Memory B cell (primary cell): ENCODE measurements at regions not wholly inside any gene's neighbourhood (a gene's known extent, or its start where the extent isn't known, plus 50 kb on each side); places are given as distances from the start of the nearest gene placed in this dataset.

Experiments used
- ATAC-seq: fragments of 150-1000 bp; cut with Tn5 transposase; 2 replicates; pipeline ENCODE4 v1.10.0; 2021; ENCODE audit warnings: low read depth, mild to moderate bottlenecking, moderate library complexity
- DNase-seq, 2 donors: peaks; one replicate each; pipeline ENCODE4 v3.0.0; 2022; ENCODE audit warnings: low spot score in 2 of 2
- H3K27ac Mint-ChIP-seq: one replicate; pipeline ENCODE4 v1.8.0; 2022; ENCODE audit warnings: mild to moderate bottlenecking, moderate library complexity, mixed read lengths
- H3K27me3 Mint-ChIP-seq: one replicate; pipeline ENCODE4 v1.8.0; 2022; ENCODE audit warnings: mixed read lengths
- H3K36me3 Mint-ChIP-seq: one replicate; pipeline ENCODE4 v1.8.0; 2022; ENCODE audit warnings: mild to moderate bottlenecking, mixed read lengths
- H3K4me1 Mint-ChIP-seq: one replicate; pipeline ENCODE4 v1.8.0; 2022; ENCODE audit warnings: mixed read lengths
- H3K4me3 Mint-ChIP-seq: one replicate; pipeline ENCODE4 v1.8.0; 2022; ENCODE audit warnings: mild to moderate bottlenecking, moderate library complexity, mixed read lengths
- H3K9me3 Mint-ChIP-seq: one replicate; pipeline ENCODE4 v1.8.0; 2022; ENCODE audit warnings: mixed read lengths

- Mint-ChIP-seq H3K9me3 (peaks cover 4% of the 10 kb centered on the region), H3K36me3 (no peaks in the 10 kb centered on the region), H3K27ac (no peak overlapping the region), H3K4me1 (no peaks in the 10 kb centered on the region), H3K27me3 (no peaks in the 10 kb centered on the region), H3K4me3 (no peak overlapping the region)
- DNase-seq (no peak), ATAC-seq (no peak)
Observed at GRCh38 chr2:107072150-107072940, 186.4 kb upstream of the ST6GAL2 start.

- Mint-ChIP-seq H3K36me3 (no peaks in the 10 kb centered on the region), H3K4me3 (no peak overlapping the region), H3K4me1 (no peaks in the 10 kb centered on the region), H3K9me3 (peaks cover 1% of the 10 kb centered on the region), H3K27ac (no peak overlapping the region), H3K27me3 (no peaks in the 10 kb centered on the region)
- no peak for ATAC-seq
- no peak for DNase-seq
Observed at GRCh38 chr2:107078584-107078983, 192.6 kb upstream of the ST6GAL2 start.

GRCh38 chr2:107086497-107086896 lies 200.5 kb upstream of the ST6GAL2 start:
- Mint-ChIP-seq H3K36me3 (no peaks in the 10 kb centered on the region), H3K4me1 (no peaks in the 10 kb centered on the region), H3K9me3 (no peaks in the 10 kb centered on the region), H3K27ac (no peak overlapping the region), H3K27me3 (no peaks in the 10 kb centered on the region), H3K4me3 (no peak overlapping the region)
- DNase-seq (no peak), ATAC-seq (no peak)

- Mint-ChIP-seq H3K4me1 (no peaks in the 10 kb centered on the region), H3K36me3 (no peaks in the 10 kb centered on the region), H3K27me3 (no peaks in the 10 kb centered on the region), H3K4me3 (no peak overlapping the region), H3K27ac (no peak overlapping the region), H3K9me3 (no peaks in the 10 kb centered on the region)
- no peak for DNase-seq
- ATAC-seq = no peak
Observed at GRCh38 chr2:107088156-107088555, 202.2 kb upstream of the ST6GAL2 start.

- ATAC-seq (no peak), DNase-seq (no peak)
- peaks cover 1% of the 10 kb centered on the region for H3K9me3 Mint-ChIP-seq
- no peaks in the 10 kb centered on the region for H3K36me3 Mint-ChIP-seq
- H3K4me3 Mint-ChIP-seq = no peak overlapping the region
- H3K27ac Mint-ChIP-seq = no peak overlapping the region
- H3K4me1 Mint-ChIP-seq = no peaks in the 10 kb centered on the region
- no peaks in the 10 kb centered on the region for H3K27me3 Mint-ChIP-seq
Observed at GRCh38 chr2:107091163-107091864, 205.3 kb upstream of the ST6GAL2 start.

GRCh38 chr2:107093426-107093957 lies 207.5 kb upstream of the ST6GAL2 start:
- H3K4me3 Mint-ChIP-seq = no peak overlapping the region
- no peaks in the 10 kb centered on the region for H3K4me1 Mint-ChIP-seq
- H3K27ac Mint-ChIP-seq = no peak overlapping the region
- H3K36me3 Mint-ChIP-seq = no peaks in the 10 kb centered on the region
- no peak for DNase-seq
- ATAC-seq = no peak
- no peaks in the 10 kb centered on the region for H3K27me3 Mint-ChIP-seq
- peaks cover 1% of the 10 kb centered on the region for H3K9me3 Mint-ChIP-seq

- no peak for ATAC-seq
- no peaks in the 10 kb centered on the region for H3K36me3 Mint-ChIP-seq
Observed at GRCh38 chr2:107094450-107094986, 208.6 kb upstream of the ST6GAL2 start.

GRCh38 chr2:107102176-107102575 lies 216.2 kb upstream of the ST6GAL2 start:
- Mint-ChIP-seq H3K4me3 (no peak overlapping the region), H3K27me3 (no peaks in the 10 kb centered on the region), H3K27ac (no peak overlapping the region), H3K9me3 (peaks cover 7% of the 10 kb centered on the region), H3K36me3 (no peaks in the 10 kb centered on the region), H3K4me1 (no peaks in the 10 kb centered on the region)
- DNase-seq = no peak
- no peak for ATAC-seq

More at GRCh38 chr2:107094450-107094986, 208.6 kb upstream of the ST6GAL2 start:
- H3K27ac Mint-ChIP-seq = no peak overlapping the region
- H3K4me1 Mint-ChIP-seq = no peaks in the 10 kb centered on the region
- DNase-seq = no peak
- peaks cover 1% of the 10 kb centered on the region for H3K9me3 Mint-ChIP-seq
- H3K27me3 Mint-ChIP-seq = no peaks in the 10 kb centered on the region
- H3K4me3 Mint-ChIP-seq = no peak overlapping the region

- no peaks in the 10 kb centered on the region for H3K27me3 Mint-ChIP-seq
- H3K36me3 Mint-ChIP-seq = no peaks in the 10 kb centered on the region
- ATAC-seq = no peak
- H3K4me3 Mint-ChIP-seq = no peak overlapping the region
- peaks cover 9% of the 10 kb centered on the region for H3K9me3 Mint-ChIP-seq
- H3K27ac Mint-ChIP-seq = no peak overlapping the region
- no peaks in the 10 kb centered on the region for H3K4me1 Mint-ChIP-seq
- DNase-seq = no peak
Observed at GRCh38 chr2:107107351-107107750, 221.4 kb upstream of the ST6GAL2 start.

- H3K4me1 Mint-ChIP-seq = no peaks in the 10 kb centered on the region
- H3K27ac Mint-ChIP-seq = no peak overlapping the region
- peaks cover 9% of the 10 kb centered on the region for H3K9me3 Mint-ChIP-seq
- DNase-seq = no peak
- no peak for ATAC-seq
- no peaks in the 10 kb centered on the region for H3K27me3 Mint-ChIP-seq
- no peaks in the 10 kb centered on the region for H3K36me3 Mint-ChIP-seq
- H3K4me3 Mint-ChIP-seq = no peak overlapping the region
Observed at GRCh38 chr2:107108556-107108955, 222.6 kb upstream of the ST6GAL2 start.

GRCh38 chr2:107111623-107112022 lies 225.7 kb upstream of the ST6GAL2 start:
- peaks cover 2% of the 10 kb centered on the region for H3K9me3 Mint-ChIP-seq
- H3K27ac Mint-ChIP-seq = no peak overlapping the region
- no peak overlapping the region for H3K4me3 Mint-ChIP-seq
- DNase-seq = no peak
- ATAC-seq = no peak
- H3K27me3 Mint-ChIP-seq = no peaks in the 10 kb centered on the region
- no peaks in the 10 kb centered on the region for H3K36me3 Mint-ChIP-seq
- H3K4me1 Mint-ChIP-seq = no peaks in the 10 kb centered on the region

- H3K4me3 Mint-ChIP-seq = no peak overlapping the region
- H3K36me3 Mint-ChIP-seq = no peaks in the 10 kb centered on the region
- DNase-seq = no peak
- ATAC-seq = no peak
- H3K9me3 Mint-ChIP-seq = peaks cover 2% of the 10 kb centered on the region
- H3K27ac Mint-ChIP-seq = no peak overlapping the region
- H3K27me3 Mint-ChIP-seq = no peaks in the 10 kb centered on the region
- H3K4me1 Mint-ChIP-seq = no peaks in the 10 kb centered on the region
Observed at GRCh38 chr2:107112561-107112960, 226.6 kb upstream of the ST6GAL2 start.

- Mint-ChIP-seq H3K27me3 (no peaks in the 10 kb centered on the region), H3K4me3 (no peak overlapping the region), H3K36me3 (no peaks in the 10 kb centered on the region), H3K27ac (no peak overlapping the region), H3K4me1 (no peaks in the 10 kb centered on the region), H3K9me3 (no peaks in the 10 kb centered on the region)
- ATAC-seq (no peak), DNase-seq (no peak)
Observed at GRCh38 chr2:107128381-107128780, 242.4 kb upstream of the ST6GAL2 start.

GRCh38 chr2:107132070-107132469 lies 246.1 kb upstream of the ST6GAL2 start:
- Mint-ChIP-seq H3K36me3 (no peaks in the 10 kb centered on the region), H3K4me3 (no peak overlapping the region), H3K4me1 (no peaks in the 10 kb centered on the region), H3K27me3 (no peaks in the 10 kb centered on the region), H3K27ac (no peak overlapping the region), H3K9me3 (no peaks in the 10 kb centered on the region)
- ATAC-seq = peak; percentile 62
- DNase-seq = no peak
